ENCODE measurements at regions not wholly inside any gene's neighbourhood (a gene's known extent, or its start where the extent isn't known, plus 50 kb on each side); places are given as distances from the start of the nearest gene placed in this dataset.

DNA sequence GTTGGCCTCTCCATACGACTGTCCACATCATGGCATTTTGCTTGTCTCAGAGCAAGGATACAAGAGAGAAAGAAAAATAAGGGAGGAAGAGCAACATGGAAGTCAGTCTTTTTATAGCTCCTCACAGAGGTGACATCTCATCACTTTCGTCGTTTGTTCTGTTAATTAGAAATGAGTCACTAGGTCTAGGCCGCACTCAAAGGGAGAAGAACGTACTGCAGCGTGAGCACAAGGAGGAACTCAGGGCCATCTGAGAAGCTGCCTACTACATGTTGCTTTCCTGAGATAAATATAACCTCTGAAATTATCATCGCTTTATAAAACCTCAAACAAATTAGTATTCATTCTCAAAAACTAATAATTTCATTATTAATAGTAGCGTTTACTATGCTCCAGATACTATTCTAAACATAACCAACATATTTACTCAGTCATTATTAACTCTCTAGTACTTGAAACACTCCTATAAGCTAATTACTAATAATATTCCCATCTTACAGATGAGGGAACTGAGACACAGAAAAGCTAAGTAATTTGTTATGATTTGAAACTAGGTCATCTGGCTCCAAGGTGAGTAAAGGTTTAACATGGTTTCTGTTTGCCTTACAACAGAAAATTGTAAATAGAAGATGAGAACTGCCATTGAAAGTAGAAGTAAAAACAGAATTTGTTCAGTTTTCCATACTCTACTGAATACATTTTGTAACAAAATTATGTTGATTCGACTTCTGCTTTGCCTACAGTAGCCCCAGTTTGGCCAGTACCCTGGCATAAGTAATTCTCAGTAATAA, 213.2 kb upstream of the UGT8 start:
- H3K36me3 ChIP-seq = no peaks in the 10 kb centered on the region
- H3K9me3 ChIP-seq = no peaks in the 10 kb centered on the region
- no peak overlapping the region for H3K4me3 ChIP-seq
- 63 to 75% methylated on average over 9 of the region's 9 CpGs for WGBS, 2 donors
- no peaks in the 10 kb centered on the region for H3K4me1 ChIP-seq
- intact Hi-C loops (cut with DNase I) = loop anchor here (10.0 kb wide), 2 partner anchors 279 to 309 kb away; no protein-coding TSS in a partner anchor
- no peak for DNase-seq
- H3K27me3 ChIP-seq = no peaks in the 10 kb centered on the region
- no peak overlapping the region for H3K27ac ChIP-seq
- TF ChIP-seq POLR2A (IDR thresholded peaks at IDR 0.05) (no peak), CTCF (IDR thresholded peaks at IDR 0.05) (no peak)

- no peak for DNase-seq
- Histone ChIP-seq H3K4me1 (no peaks in the 10 kb centered on the region), H3K36me3 (no peaks in the 10 kb centered on the region), H3K9me3 (no peaks in the 10 kb centered on the region), H3K27me3 (no peaks in the 10 kb centered on the region), H3K4me3 (no peak overlapping the region), H3K27ac (no peak overlapping the region)
- 32 to 40% methylated on average over 5 of the region's 5 CpGs for WGBS, 2 donors
- intact Hi-C loops (cut with DNase I) = loop anchor here (10.0 kb wide), 2 partner anchors 278 to 308 kb away; no protein-coding TSS in a partner anchor
- TF ChIP-seq POLR2A (IDR thresholded peaks at IDR 0.05) (no peak), CTCF (IDR thresholded peaks at IDR 0.05) (peak in 5 of 6 experiments; percentile 34 to 69 (median 52))
Observed at GRCh38 chr4:114386637-114387233, 211.9 kb upstream of the UGT8 start.

DNA sequence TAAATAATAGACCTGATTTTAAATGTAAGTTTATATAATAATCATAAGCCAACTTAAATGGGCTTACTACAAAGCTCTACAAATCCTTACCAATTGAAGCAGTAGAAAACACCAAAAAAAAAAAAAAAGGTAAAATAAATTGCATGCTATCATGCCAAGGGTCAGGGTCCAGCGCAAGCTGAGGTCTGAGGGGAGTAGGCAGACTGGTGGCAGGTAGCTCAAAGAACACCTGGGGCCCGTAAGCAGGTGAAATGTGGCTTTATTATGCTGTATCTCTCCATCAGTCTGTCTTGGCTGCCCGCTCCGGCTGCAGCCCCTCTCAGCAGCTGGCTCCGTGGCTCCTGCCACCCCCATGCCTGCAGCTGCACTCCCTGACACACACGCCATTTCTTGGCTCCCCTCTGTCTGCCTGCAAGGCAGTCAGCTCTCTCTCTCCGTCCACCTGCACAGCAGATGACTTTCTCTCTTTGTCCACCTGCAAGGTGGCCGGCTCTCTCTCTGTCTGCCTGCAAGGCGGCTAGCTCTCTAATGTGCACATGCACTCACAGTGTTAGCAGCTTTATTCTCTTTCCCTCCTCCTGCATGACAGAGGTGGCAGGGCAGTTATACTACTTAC, 209.4 kb upstream of the UGT8 start:
- intact Hi-C loops (cut with DNase I) = loop anchor here (10.0 kb wide), 2 partner anchors 276 to 306 kb away; no protein-coding TSS in a partner anchor
- Histone ChIP-seq H3K36me3 (no peaks in the 10 kb centered on the region), H3K27ac (no peak overlapping the region), H3K4me1 (no peaks in the 10 kb centered on the region), H3K4me3 (no peak overlapping the region), H3K9me3 (no peaks in the 10 kb centered on the region), H3K27me3 (no peaks in the 10 kb centered on the region)
- DNase-seq = no peak
- TF ChIP-seq POLR2A (IDR thresholded peaks at IDR 0.05) (no peak), CTCF (IDR thresholded peaks at IDR 0.05) (no peak)
- WGBS, 2 donors = 78 to 88% methylated on average over 8 to 9 of the region's 9 CpGs

- 62 to 73% methylated on average over 3 of the region's 3 CpGs for WGBS, 2 donors
- no peak overlapping the region for H3K27ac ChIP-seq
- no peaks in the 10 kb centered on the region for H3K9me3 ChIP-seq
- intact Hi-C loops (cut with DNase I) = no loop called here
- no peak overlapping the region for H3K4me3 ChIP-seq
- H3K36me3 ChIP-seq = no peaks in the 10 kb centered on the region
- no peaks in the 10 kb centered on the region for H3K4me1 ChIP-seq
- DNase-seq = no peak
- TF ChIP-seq POLR2A (IDR thresholded peaks at IDR 0.05) (no peak), CTCF (IDR thresholded peaks at IDR 0.05) (no peak)
- H3K27me3 ChIP-seq = no peaks in the 10 kb centered on the region
Observed at GRCh38 chr4:114393295-114394038, 205.1 kb upstream of the UGT8 start.

Measured in esophagus squamous epithelium (tissue), 5 donors.